ENCODE measurements at regions not wholly inside any gene's neighbourhood (a gene's known extent, or its start where the extent isn't known, plus 50 kb on each side); places are given as distances from the start of the nearest gene placed in this dataset.

DNA sequence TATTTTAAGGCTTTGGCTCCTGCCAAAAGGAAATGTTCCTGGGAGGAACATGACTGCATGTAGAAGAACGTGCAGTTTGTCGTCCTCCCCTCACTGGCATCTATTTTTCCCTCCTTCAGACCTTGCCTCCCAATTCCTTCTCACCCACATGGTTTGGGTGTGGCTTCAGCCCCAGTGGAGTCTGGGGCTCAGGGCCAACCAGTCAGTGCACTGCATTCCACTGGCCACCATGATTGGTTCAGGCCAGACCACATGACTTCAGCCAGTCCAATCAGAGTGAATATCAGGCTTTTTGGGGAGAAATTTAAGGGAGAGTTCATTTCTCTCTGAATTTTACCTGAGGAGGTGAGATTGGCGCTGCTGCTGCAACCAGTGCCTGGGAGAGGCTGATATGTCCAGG lies 171.6 kb downstream of the ZIC5 start:
- TF ChIP-seq CBX8 (IDR thresholded peaks at IDR 0.05; ENCODE audit: borderline replicate concordance, low read depth, low read length) (no peak), POLR2A (IDR thresholded peaks at IDR 0.05; ENCODE audit: control extremely low read depth in 1 of 2, low read depth in 2 of 2, low read length in 2 of 2) (no peak), TAF7 (optimal IDR thresholded peaks at IDR 0.05; ENCODE audit: borderline replicate concordance, low read depth, low read length) (no peak)
- TF ChIP-seq, protein P1, sequence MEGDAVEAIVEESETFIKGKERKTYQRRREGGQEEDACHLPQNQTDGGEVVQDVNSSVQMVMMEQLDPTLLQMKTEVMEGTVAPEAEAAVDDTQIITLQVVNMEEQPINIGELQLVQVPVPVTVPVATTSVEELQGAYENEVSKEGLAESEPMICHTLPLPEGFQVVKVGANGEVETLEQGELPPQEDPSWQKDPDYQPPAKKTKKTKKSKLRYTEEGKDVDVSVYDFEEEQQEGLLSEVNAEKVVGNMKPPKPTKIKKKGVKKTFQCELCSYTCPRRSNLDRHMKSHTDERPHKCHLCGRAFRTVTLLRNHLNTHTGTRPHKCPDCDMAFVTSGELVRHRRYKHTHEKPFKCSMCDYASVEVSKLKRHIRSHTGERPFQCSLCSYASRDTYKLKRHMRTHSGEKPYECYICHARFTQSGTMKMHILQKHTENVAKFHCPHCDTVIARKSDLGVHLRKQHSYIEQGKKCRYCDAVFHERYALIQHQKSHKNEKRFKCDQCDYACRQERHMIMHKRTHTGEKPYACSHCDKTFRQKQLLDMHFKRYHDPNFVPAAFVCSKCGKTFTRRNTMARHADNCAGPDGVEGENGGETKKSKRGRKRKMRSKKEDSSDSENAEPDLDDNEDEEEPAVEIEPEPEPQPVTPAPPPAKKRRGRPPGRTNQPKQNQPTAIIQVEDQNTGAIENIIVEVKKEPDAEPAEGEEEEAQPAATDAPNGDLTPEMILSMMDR (IDR thresholded peaks at IDR 0.05; ENCODE audit: control extremely low read depth in 1 of 3, insufficient read depth in 1 of 3, low read depth in 1 of 3, low read length in 3 of 3), result no peak

Measured in H1 (cell line).